ENCODE measurements at regions not wholly inside any gene's neighbourhood (a gene's known extent, or its start where the extent isn't known, plus 50 kb on each side); places are given as distances from the start of the nearest gene placed in this dataset.
"Not testable (repeated sequence)": the region's sequence is repeated elsewhere in the genome, so short reads cannot be mapped to it uniquely, and the experiment has no call there.

GRCh38 chrX:98299785-98300184, 1416.1 kb downstream of the RPA4 start:
- Histone ChIP-seq H3K4me3 (no peak overlapping the region), H3K27me3 (no peaks in the 10 kb centered on the region), H3K9me3 (no peaks in the 10 kb centered on the region), H3K4me1 (no peaks in the 10 kb centered on the region), H3K27ac (no peak overlapping the region), H3K36me3 (no peaks in the 10 kb centered on the region)
- TF ChIP-seq CTCF (IDR thresholded peaks at IDR 0.05) = no peak
- TF ChIP-seq EP300 (IDR thresholded peaks at IDR 0.05) = no peak
- TF ChIP-seq POLR2A (IDR thresholded peaks at IDR 0.05) = no peak
- no peak for DNase-seq (ENCODE audit: low spot score in 2 of 2)

- H3K4me1 ChIP-seq; H3K9me3 ChIP-seq; H3K27ac ChIP-seq; H3K27me3 ChIP-seq; DNase-seq (ENCODE audit: low spot score in 2 of 2); H3K36me3 ChIP-seq; H3K4me3 ChIP-seq: not testable (repeated sequence)
- WGBS, 2 donors = 94% methylated on average over 13 of the region's 13 CpGs; no CpG with 5 or more reads in 1 of the 2 donors
Measured at GRCh38 chrX:98300536-98300935, 1416.8 kb downstream of the RPA4 start.

- no peaks in the 10 kb centered on the region for H3K36me3 ChIP-seq
- 74 to 83% methylated on average over 2 of the region's 2 CpGs for WGBS, 2 donors
- TF ChIP-seq CTCF (IDR thresholded peaks at IDR 0.05) (no peak), EP300 (IDR thresholded peaks at IDR 0.05) (no peak), POLR2A (IDR thresholded peaks at IDR 0.05) (no peak)
- no peaks in the 10 kb centered on the region for H3K27me3 ChIP-seq
- H3K27ac ChIP-seq = no peak overlapping the region
- no peak overlapping the region for H3K4me3 ChIP-seq
- H3K9me3 ChIP-seq = no peaks in the 10 kb centered on the region
- no peaks in the 10 kb centered on the region for H3K4me1 ChIP-seq
- no peak for DNase-seq (ENCODE audit: low spot score in 2 of 2)
Measured at GRCh38 chrX:98331407-98331806, 1447.7 kb downstream of the RPA4 start.

GRCh38 chrX:98338544-98338943, 1454.8 kb downstream of the RPA4 start:
- no peak for DNase-seq (ENCODE audit: low spot score in 2 of 2)
- Histone ChIP-seq H3K9me3 (peaks cover 0 to 6% (median 3%) of the 10 kb centered on the region in 4 donors), H3K4me3 (no peak overlapping the region), H3K36me3 (no peaks in the 10 kb centered on the region), H3K27me3 (no peaks in the 10 kb centered on the region), H3K4me1 (no peaks in the 10 kb centered on the region), H3K27ac (no peak overlapping the region)
- 75 to 86% methylated on average over 2 of the region's 2 CpGs for WGBS, 2 donors
- TF ChIP-seq CTCF (IDR thresholded peaks at IDR 0.05) (no peak), POLR2A (IDR thresholded peaks at IDR 0.05) (no peak), EP300 (IDR thresholded peaks at IDR 0.05) (no peak)

GRCh38 chrX:98350940-98351339, 1467.2 kb downstream of the RPA4 start:
- Histone ChIP-seq H3K4me1 (no peaks in the 10 kb centered on the region), H3K36me3 (no peaks in the 10 kb centered on the region), H3K4me3 (no peak overlapping the region), H3K27me3 (no peaks in the 10 kb centered on the region), H3K27ac (no peak overlapping the region), H3K9me3 (peaks cover 0 to 3% (median 0%) of the 10 kb centered on the region in 4 donors)
- no peak for DNase-seq (ENCODE audit: low spot score in 2 of 2)
- TF ChIP-seq CTCF (IDR thresholded peaks at IDR 0.05) (no peak), POLR2A (IDR thresholded peaks at IDR 0.05) (no peak), EP300 (IDR thresholded peaks at IDR 0.05) (no peak)

- H3K36me3 ChIP-seq = no peaks in the 10 kb centered on the region
- H3K4me1 ChIP-seq = no peaks in the 10 kb centered on the region
- H3K27ac ChIP-seq = no peak overlapping the region
- TF ChIP-seq EP300 (IDR thresholded peaks at IDR 0.05) = no peak
- no peak for TF ChIP-seq CTCF (IDR thresholded peaks at IDR 0.05)
- no peak for TF ChIP-seq POLR2A (IDR thresholded peaks at IDR 0.05)
- DNase-seq (ENCODE audit: low spot score in 2 of 2) = no peak
- no peaks in the 10 kb centered on the region for H3K27me3 ChIP-seq
- no peak overlapping the region for H3K4me3 ChIP-seq
- peaks cover 0 to 3% (median 0%) of the 10 kb centered on the region in 4 donors for H3K9me3 ChIP-seq
Measured at GRCh38 chrX:98357146-98357545, 1473.4 kb downstream of the RPA4 start.
